HEK293 (cell line): ENCODE measurements at regions not wholly inside any gene's neighbourhood (a gene's known extent, or its start where the extent isn't known, plus 50 kb on each side); places are given as distances from the start of the nearest gene placed in this dataset.

Experiments
- CTCF ChIP-seq: fragments of 450-650 bp; formaldehyde crosslinking; IDR thresholded peaks from 2 replicates; pipeline ENCODE4 v1.5.1; 2016; ENCODE audit warnings: missing biosample characterization, missing genetic modification characterization
- MEIS1 ChIP-seq: sonication (generic); formaldehyde crosslinking; IDR thresholded peaks from 2 replicates; pipeline ENCODE4 v1.8.1; 2022; ENCODE audit warnings: missing genetic modification reagents, mild to moderate bottlenecking, borderline replicate concordance
- REST ChIP-seq: fragments of 450-650 bp; formaldehyde crosslinking; IDR thresholded peaks from 2 replicates; pipeline ENCODE4 v1.5.1; 2016; ENCODE audit warnings: missing biosample characterization, missing genetic modification characterization
- ZBTB7A ChIP-seq: fragments of 450-650 bp; formaldehyde crosslinking; IDR thresholded peaks from 2 replicates; pipeline ENCODE4 v1.5.1; 2016; ENCODE audit warnings: low read depth, missing biosample characterization, missing genetic modification characterization
- ZNF350 ChIP-seq: fragments of 450-650 bp; formaldehyde crosslinking; IDR thresholded peaks from 2 replicates; pipeline ENCODE4 v1.5.0; 2017; ENCODE audit warnings: missing biosample characterization, mild to moderate bottlenecking, missing genetic modification characterization
- ZNF792 ChIP-seq: fragments of 450-650 bp; formaldehyde crosslinking; IDR thresholded peaks from 2 replicates; pipeline ENCODE4 v1.5.1; 2016; ENCODE audit warnings: missing biosample characterization, missing genetic modification characterization

DNA sequence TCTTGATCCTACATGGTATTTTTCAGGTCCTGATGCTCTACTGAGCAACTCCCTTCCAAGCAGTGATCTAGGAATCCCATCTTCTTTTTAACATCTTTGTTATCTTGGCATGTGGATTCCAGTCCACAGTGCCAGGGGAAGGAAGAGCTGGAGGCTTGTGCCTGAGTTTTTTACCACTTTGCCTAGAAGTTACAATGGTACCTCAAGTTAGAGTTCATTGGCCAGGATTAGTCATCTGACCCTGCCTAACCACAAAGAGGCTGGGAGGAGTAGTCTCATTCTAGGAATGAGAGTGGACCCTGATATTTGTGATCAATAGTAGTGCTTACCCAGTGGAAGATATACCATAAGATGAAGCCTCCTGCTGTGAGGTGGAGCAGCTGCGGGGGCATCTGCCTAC is 109.3 kb downstream of the ADCYAP1 start:
- TF ChIP-seq ZBTB7A (no peak), MEIS1 (CRISPR knock-in tag) (no peak), ZNF792 (tag by site-specific recombination) (no peak), REST (tag by site-specific recombination) (no peak), ZNF350 (tag by site-specific recombination) (no peak), CTCF (tag by site-specific recombination) (no peak)
